ENCODE measurements at regions not wholly inside any gene's neighbourhood (a gene's known extent, or its start where the extent isn't known, plus 50 kb on each side); places are given as distances from the start of the nearest gene placed in this dataset.

DNA sequence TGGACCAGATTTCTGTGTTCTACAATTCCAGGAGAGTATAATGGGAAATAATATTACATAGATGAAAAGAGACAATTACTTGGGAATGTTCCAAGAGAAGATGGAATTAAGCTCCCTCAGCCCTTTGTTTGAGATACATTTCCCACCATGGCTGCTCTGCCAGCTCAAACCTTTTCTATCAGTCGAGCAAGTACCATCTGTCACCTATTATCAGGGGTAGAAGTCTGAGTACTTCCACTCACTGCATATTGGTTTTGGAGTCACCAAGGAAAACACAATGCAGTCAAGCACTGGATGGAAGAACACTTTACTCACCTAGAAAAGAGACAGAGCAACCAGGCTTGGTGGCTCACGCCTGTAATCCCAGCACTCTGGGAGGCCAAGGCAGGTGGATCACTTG lies 270.4 kb upstream of the FAR2 start:
- Histone ChIP-seq H3K9me2 (ENCODE audit: low read depth, low read length) (no peaks in the 10 kb centered on the region), H3K4me2 (ENCODE audit: low read length) (no peak overlapping the region), H3K9ac (ENCODE audit: low read length) (no peak overlapping the region), H3F3A (ENCODE audit: insufficient read depth, low read length) (no peaks in the 10 kb centered on the region), H3K27me3 (ENCODE audit: insufficient read depth, low read length) (no peaks in the 10 kb centered on the region), H3K79me2 (ENCODE audit: insufficient read depth, low read length) (no peaks in the 10 kb centered on the region), H3K9me3 (ENCODE audit: low read length) (no peaks in the 10 kb centered on the region), H3K36me3 (ENCODE audit: insufficient read depth, low read length) (no peaks in the 10 kb centered on the region), H3K4me3 (ENCODE audit: low read depth, low read length, poor library complexity, severe bottlenecking) (no peak overlapping the region), H4K20me1 (ENCODE audit: insufficient read depth, low read length) (no peaks in the 10 kb centered on the region), H2AFZ (ENCODE audit: low read length) (no peak overlapping the region), H3K27ac (ENCODE audit: low read depth, low read length, poor library complexity, severe bottlenecking) (no peak overlapping the region), H3K4me1 (ENCODE audit: insufficient read depth, low read length, severe bottlenecking) (no peaks in the 10 kb centered on the region)
- TF ChIP-seq, protein P1, sequence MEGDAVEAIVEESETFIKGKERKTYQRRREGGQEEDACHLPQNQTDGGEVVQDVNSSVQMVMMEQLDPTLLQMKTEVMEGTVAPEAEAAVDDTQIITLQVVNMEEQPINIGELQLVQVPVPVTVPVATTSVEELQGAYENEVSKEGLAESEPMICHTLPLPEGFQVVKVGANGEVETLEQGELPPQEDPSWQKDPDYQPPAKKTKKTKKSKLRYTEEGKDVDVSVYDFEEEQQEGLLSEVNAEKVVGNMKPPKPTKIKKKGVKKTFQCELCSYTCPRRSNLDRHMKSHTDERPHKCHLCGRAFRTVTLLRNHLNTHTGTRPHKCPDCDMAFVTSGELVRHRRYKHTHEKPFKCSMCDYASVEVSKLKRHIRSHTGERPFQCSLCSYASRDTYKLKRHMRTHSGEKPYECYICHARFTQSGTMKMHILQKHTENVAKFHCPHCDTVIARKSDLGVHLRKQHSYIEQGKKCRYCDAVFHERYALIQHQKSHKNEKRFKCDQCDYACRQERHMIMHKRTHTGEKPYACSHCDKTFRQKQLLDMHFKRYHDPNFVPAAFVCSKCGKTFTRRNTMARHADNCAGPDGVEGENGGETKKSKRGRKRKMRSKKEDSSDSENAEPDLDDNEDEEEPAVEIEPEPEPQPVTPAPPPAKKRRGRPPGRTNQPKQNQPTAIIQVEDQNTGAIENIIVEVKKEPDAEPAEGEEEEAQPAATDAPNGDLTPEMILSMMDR (IDR thresholded peaks at IDR 0.05; ENCODE audit: low read length), result no peak
- no peak for TF ChIP-seq EZH2 (IDR thresholded peaks at IDR 0.05; ENCODE audit: borderline replicate concordance, low read length)

DNA sequence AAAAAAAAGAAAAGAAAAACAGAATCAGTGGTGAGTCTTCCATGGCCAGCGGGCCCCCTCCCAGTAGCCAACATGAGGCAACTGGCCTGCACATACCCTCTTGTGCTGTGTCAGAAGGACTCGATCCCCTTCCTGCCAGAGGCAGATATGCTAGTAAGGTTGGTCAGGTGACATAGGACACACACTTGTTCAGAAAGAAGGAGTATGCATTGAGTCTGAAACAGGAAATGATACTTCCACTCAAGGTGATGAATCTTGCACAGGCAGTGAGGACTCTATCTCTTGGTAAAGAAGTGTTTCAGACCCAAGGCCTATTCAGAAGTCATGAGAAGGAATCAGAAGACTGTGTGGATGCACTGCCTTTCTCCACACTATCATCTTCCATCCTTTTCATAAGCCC lies 269.7 kb upstream of the FAR2 start:
- Histone ChIP-seq H3K36me3 (ENCODE audit: insufficient read depth, low read length) (no peaks in the 10 kb centered on the region), H3K9ac (ENCODE audit: low read length) (no peak overlapping the region), H3F3A (ENCODE audit: insufficient read depth, low read length) (no peaks in the 10 kb centered on the region), H2AFZ (ENCODE audit: low read length) (no peak overlapping the region), H4K20me1 (ENCODE audit: insufficient read depth, low read length) (no peaks in the 10 kb centered on the region), H3K79me2 (ENCODE audit: insufficient read depth, low read length) (no peaks in the 10 kb centered on the region), H3K4me1 (ENCODE audit: insufficient read depth, low read length, severe bottlenecking) (no peaks in the 10 kb centered on the region), H3K4me3 (ENCODE audit: low read depth, low read length, poor library complexity, severe bottlenecking) (no peak overlapping the region), H3K9me3 (ENCODE audit: low read length) (no peaks in the 10 kb centered on the region), H3K9me2 (ENCODE audit: low read depth, low read length) (no peaks in the 10 kb centered on the region), H3K4me2 (ENCODE audit: low read length) (no peak overlapping the region), H3K27ac (ENCODE audit: low read depth, low read length, poor library complexity, severe bottlenecking) (no peak overlapping the region), H3K27me3 (ENCODE audit: insufficient read depth, low read length) (no peaks in the 10 kb centered on the region)
- TF ChIP-seq EZH2 (IDR thresholded peaks at IDR 0.05; ENCODE audit: borderline replicate concordance, low read length), result no peak

GRCh38 chr12:28882444-28882843 lies 266.6 kb upstream of the FAR2 start:
- H3F3A ChIP-seq (ENCODE audit: insufficient read depth, low read length), result no peaks in the 10 kb centered on the region
- no peaks in the 10 kb centered on the region for H3K9me3 ChIP-seq (ENCODE audit: low read length)
- H3K4me1 ChIP-seq (ENCODE audit: insufficient read depth, low read length, severe bottlenecking), result no peaks in the 10 kb centered on the region
- TF ChIP-seq, protein P1 (IDR thresholded peaks at IDR 0.05; ENCODE audit: low read length), result no peak
- TF ChIP-seq EZH2 (IDR thresholded peaks at IDR 0.05; ENCODE audit: borderline replicate concordance, low read length), result no peak
- H3K9ac ChIP-seq (ENCODE audit: low read length), result no peak overlapping the region
- no peak overlapping the region for H3K27ac ChIP-seq (ENCODE audit: low read depth, low read length, poor library complexity, severe bottlenecking)
- H3K79me2 ChIP-seq (ENCODE audit: insufficient read depth, low read length), result no peaks in the 10 kb centered on the region
- H3K4me2 ChIP-seq (ENCODE audit: low read length), result no peak overlapping the region
- no peak overlapping the region for H2AFZ ChIP-seq (ENCODE audit: low read length)
- no peaks in the 10 kb centered on the region for H3K27me3 ChIP-seq (ENCODE audit: insufficient read depth, low read length)
- H4K20me1 ChIP-seq (ENCODE audit: insufficient read depth, low read length), result no peaks in the 10 kb centered on the region
- H3K4me3 ChIP-seq (ENCODE audit: low read depth, low read length, poor library complexity, severe bottlenecking), result no peak overlapping the region
- H3K36me3 ChIP-seq (ENCODE audit: insufficient read depth, low read length), result no peaks in the 10 kb centered on the region
- no peaks in the 10 kb centered on the region for H3K9me2 ChIP-seq (ENCODE audit: low read depth, low read length)

DNA sequence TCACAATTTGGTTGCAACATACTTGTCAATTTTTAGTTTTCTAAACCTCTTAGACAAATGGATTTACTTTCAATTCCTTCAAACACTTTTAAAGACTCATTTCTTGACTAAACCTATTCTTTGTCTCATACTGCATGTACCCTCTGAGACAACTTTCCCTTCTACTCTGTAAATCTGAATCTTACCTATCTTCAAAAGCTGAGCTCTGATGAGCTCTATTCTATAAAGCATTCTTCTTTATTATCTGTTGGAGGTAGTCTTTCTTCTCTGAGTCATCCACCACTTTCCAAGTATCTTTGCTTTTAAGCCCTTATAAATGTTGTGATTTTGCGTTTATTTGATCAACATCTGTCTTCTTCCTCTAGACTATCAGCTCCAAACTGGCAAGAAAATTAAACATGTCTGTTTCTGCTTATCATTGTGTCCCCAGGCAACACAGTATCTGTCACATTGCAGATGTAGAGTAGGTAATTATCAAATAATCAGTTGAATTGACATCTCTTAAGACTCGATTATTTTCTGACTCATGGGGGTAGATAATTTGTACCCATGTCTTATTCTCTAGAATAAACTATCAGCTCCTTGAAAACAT lies 265.6 kb upstream of the FAR2 start:
- H3K9ac ChIP-seq (ENCODE audit: low read length), result no peak overlapping the region
- no peaks in the 10 kb centered on the region for H4K20me1 ChIP-seq (ENCODE audit: insufficient read depth, low read length)
- no peak overlapping the region for H3K4me2 ChIP-seq (ENCODE audit: low read length)
- H3K9me3 ChIP-seq (ENCODE audit: low read length), result no peaks in the 10 kb centered on the region
- no peaks in the 10 kb centered on the region for H3K9me2 ChIP-seq (ENCODE audit: low read depth, low read length)
- H3K79me2 ChIP-seq (ENCODE audit: insufficient read depth, low read length), result no peaks in the 10 kb centered on the region
- H2AFZ ChIP-seq (ENCODE audit: low read length), result no peak overlapping the region
- no peaks in the 10 kb centered on the region for H3K36me3 ChIP-seq (ENCODE audit: insufficient read depth, low read length)
- no peaks in the 10 kb centered on the region for H3F3A ChIP-seq (ENCODE audit: insufficient read depth, low read length)
- H3K4me3 ChIP-seq (ENCODE audit: low read depth, low read length, poor library complexity, severe bottlenecking), result no peak overlapping the region
- no peaks in the 10 kb centered on the region for H3K4me1 ChIP-seq (ENCODE audit: insufficient read depth, low read length, severe bottlenecking)
- TF ChIP-seq, protein P1 (IDR thresholded peaks at IDR 0.05; ENCODE audit: low read length), result no peak
- no peak for TF ChIP-seq EZH2 (IDR thresholded peaks at IDR 0.05; ENCODE audit: borderline replicate concordance, low read length)
- H3K27ac ChIP-seq (ENCODE audit: low read depth, low read length, poor library complexity, severe bottlenecking), result no peak overlapping the region
- H3K27me3 ChIP-seq (ENCODE audit: insufficient read depth, low read length), result no peaks in the 10 kb centered on the region
